ENCODE measurements at regions not wholly inside any gene's neighbourhood (a gene's known extent, or its start where the extent isn't known, plus 50 kb on each side); places are given as distances from the start of the nearest gene placed in this dataset.

DNA sequence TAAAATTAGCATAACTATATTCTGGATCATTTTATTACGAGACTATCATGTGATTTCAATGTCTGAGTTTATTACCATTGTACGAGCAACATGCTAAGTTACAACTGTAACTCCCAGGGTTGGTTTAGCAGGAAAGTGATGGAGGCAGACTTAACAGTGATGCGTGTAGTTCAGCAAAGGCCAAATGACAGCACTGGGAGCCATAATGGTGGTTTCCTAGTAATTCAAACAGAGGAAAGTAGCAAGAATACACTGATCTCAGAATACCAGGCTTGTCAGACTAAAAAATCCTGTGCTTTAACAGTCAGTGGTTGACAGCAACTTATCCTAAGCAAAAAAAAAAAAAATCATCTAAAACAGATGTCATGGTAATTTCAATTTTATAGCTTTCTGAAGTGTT, 229.6 kb downstream of the KLF12 start:
- TF ChIP-seq, protein P1, sequence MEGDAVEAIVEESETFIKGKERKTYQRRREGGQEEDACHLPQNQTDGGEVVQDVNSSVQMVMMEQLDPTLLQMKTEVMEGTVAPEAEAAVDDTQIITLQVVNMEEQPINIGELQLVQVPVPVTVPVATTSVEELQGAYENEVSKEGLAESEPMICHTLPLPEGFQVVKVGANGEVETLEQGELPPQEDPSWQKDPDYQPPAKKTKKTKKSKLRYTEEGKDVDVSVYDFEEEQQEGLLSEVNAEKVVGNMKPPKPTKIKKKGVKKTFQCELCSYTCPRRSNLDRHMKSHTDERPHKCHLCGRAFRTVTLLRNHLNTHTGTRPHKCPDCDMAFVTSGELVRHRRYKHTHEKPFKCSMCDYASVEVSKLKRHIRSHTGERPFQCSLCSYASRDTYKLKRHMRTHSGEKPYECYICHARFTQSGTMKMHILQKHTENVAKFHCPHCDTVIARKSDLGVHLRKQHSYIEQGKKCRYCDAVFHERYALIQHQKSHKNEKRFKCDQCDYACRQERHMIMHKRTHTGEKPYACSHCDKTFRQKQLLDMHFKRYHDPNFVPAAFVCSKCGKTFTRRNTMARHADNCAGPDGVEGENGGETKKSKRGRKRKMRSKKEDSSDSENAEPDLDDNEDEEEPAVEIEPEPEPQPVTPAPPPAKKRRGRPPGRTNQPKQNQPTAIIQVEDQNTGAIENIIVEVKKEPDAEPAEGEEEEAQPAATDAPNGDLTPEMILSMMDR (IDR thresholded peaks at IDR 0.05): no peak
- TF ChIP-seq POLR2A (IDR thresholded peaks at IDR 0.05): no peak
- TF ChIP-seq EP300 (IDR thresholded peaks at IDR 0.05): no peak
